AG04449 (cell line): ENCODE measurements at regions not wholly inside any gene's neighbourhood (a gene's known extent, or its start where the extent isn't known, plus 50 kb on each side); places are given as distances from the start of the nearest gene placed in this dataset.

Experiments used
- CTCF ChIA-PET: fragments of 350-600 bp; formaldehyde crosslinking; extraction: SDS; loops from one replicate; lab custom pipeline; 2021; ENCODE audit warnings: antibody characterized with exemption; lab: Yijun Ruan, JAX
- POLR2A ChIA-PET: fragments of 400-600, 350-600 bp; formaldehyde crosslinking; extraction: SDS; loops from one replicate; lab custom pipeline; 2020; ENCODE audit warnings: antibody characterized with exemption, inconsistent platforms; lab: Yijun Ruan, JAX
- DNase-seq: peaks from one replicate; pipeline ENCODE4 v3.0.0-alpha.2; 2010; ENCODE audit warnings: low read depth, low spot score
- H3K4me3 ChIP-seq: 2 replicates; pipeline ENCODE4 v1.5.1; 2011; ENCODE audit warnings: low read depth, mild to moderate bottlenecking, control low read depth, low read length
- TF ChIP-seq, protein P1 (sequence below): IDR thresholded peaks from one replicate; pipeline ENCODE4 v1.5.1; 2011; ENCODE audit warnings: mild to moderate bottlenecking, moderate library complexity, low read length, control low read depth, inconsistent platforms; ENCODE audit not compliant: insufficient read depth; ENCODE audit errors: missing control alignments

GRCh38 chr3:17945018-17945798, 202.8 kb upstream of the TBC1D5 start:
- H3K4me3 ChIP-seq, result no peak overlapping the region
- TF ChIP-seq, protein P1, sequence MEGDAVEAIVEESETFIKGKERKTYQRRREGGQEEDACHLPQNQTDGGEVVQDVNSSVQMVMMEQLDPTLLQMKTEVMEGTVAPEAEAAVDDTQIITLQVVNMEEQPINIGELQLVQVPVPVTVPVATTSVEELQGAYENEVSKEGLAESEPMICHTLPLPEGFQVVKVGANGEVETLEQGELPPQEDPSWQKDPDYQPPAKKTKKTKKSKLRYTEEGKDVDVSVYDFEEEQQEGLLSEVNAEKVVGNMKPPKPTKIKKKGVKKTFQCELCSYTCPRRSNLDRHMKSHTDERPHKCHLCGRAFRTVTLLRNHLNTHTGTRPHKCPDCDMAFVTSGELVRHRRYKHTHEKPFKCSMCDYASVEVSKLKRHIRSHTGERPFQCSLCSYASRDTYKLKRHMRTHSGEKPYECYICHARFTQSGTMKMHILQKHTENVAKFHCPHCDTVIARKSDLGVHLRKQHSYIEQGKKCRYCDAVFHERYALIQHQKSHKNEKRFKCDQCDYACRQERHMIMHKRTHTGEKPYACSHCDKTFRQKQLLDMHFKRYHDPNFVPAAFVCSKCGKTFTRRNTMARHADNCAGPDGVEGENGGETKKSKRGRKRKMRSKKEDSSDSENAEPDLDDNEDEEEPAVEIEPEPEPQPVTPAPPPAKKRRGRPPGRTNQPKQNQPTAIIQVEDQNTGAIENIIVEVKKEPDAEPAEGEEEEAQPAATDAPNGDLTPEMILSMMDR, result no peak
- DNase-seq, result no peak
- POLR2A ChIA-PET, result no interaction called here
- CTCF ChIA-PET, result interaction anchor here (1.2 kb wide), 1 partner anchor 104 kb away, joined by 3 read pairs; no protein-coding TSS in a partner anchor

GRCh38 chr3:17942856-17943255, 200.4 kb upstream of the TBC1D5 start:
- ChIA-PET CTCF (no interaction called here), POLR2A (no interaction called here)
- TF ChIP-seq, protein P1, result no peak
- DNase-seq, result no peak
- H3K4me3 ChIP-seq, result no peak overlapping the region

GRCh38 chr3:17941766-17942165, 199.3 kb upstream of the TBC1D5 start:
- CTCF ChIA-PET, result no interaction called here
- TF ChIP-seq, protein P1, result no peak
- H3K4me3 ChIP-seq, result no peak overlapping the region
- DNase-seq, result no peak
- POLR2A ChIA-PET, result no interaction called here

GRCh38 chr3:17941152-17941551, 198.7 kb upstream of the TBC1D5 start:
- CTCF ChIA-PET, result no interaction called here
- POLR2A ChIA-PET, result no interaction called here
- TF ChIP-seq, protein P1, result no peak
- DNase-seq, result no peak
- H3K4me3 ChIP-seq, result no peak overlapping the region

- ChIA-PET POLR2A (no interaction called here), CTCF (no interaction called here)
- DNase-seq, result no peak
- TF ChIP-seq, protein P1, result no peak
- no peak overlapping the region for H3K4me3 ChIP-seq
These were observed 196.7 kb upstream of the TBC1D5 start for GRCh38 chr3:17939157-17939556.

DNA sequence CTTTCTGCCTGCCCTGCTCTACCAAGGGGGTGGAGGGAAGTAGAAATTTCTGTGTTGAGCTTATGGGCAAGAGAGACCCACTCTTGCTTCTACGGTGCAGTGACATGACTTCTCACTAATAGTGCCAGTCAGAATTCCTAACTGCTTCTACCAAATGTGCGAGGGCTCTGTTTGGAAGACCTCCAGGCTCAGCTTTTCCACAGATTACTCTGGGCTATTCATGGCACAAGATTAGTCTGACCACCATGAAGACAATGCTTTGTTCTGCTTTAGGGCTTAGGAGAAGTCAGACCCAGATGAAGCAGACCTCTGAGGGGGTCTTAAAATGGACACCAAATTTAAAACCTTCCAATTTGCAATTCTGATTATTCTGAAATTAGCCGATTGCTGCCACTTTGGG, 195.9 kb upstream of the TBC1D5 start:
- POLR2A ChIA-PET, result no interaction called here
- TF ChIP-seq, protein P1, result no peak
- CTCF ChIA-PET, result no interaction called here
- DNase-seq, result no peak
- no peak overlapping the region for H3K4me3 ChIP-seq
